DND-41 (cell line): ENCODE measurements at regions not wholly inside any gene's neighbourhood (a gene's known extent, or its start where the extent isn't known, plus 50 kb on each side); places are given as distances from the start of the nearest gene placed in this dataset.

Experiments
- CTCF ChIP-seq: IDR thresholded peaks from 2 replicates; pipeline ENCODE4 v1.5.1; 2012; ENCODE audit warnings: borderline replicate concordance, low read length, moderate library complexity, mild to moderate bottlenecking; ENCODE audit not compliant: poor library complexity, severe bottlenecking; ENCODE audit errors: extremely low read depth
- EZH2 ChIP-seq: IDR thresholded peaks from 3 replicates; pipeline ENCODE4 v1.6.1; 2012; ENCODE audit warnings: borderline replicate concordance, low read depth, mild to moderate bottlenecking, moderate library complexity, low read length, inconsistent platforms; ENCODE audit not compliant: severe bottlenecking

GRCh38 chr17:51443646-51444045, 183.3 kb downstream of the UTP18 start:
- no peak for TF ChIP-seq CTCF
- TF ChIP-seq EZH2 = no peak
